Brain microvascular endothelial cell (primary cell): ENCODE measurements at regions not wholly inside any gene's neighbourhood (a gene's known extent, or its start where the extent isn't known, plus 50 kb on each side); places are given as distances from the start of the nearest gene placed in this dataset.
"Not testable (repeated sequence)": the region's sequence is repeated elsewhere in the genome, so short reads cannot be mapped to it uniquely, and the experiment has no call there.

ENCODE experiments used
- DNase-seq: peaks from one replicate; pipeline ENCODE4 v3.0.0-alpha.2; 2020
- H3K27ac ChIP-seq: fragments of 250-450 bp; sonication (Bioruptor Pico); 2 replicates; pipeline ENCODE4 v1.5.1; 2020; ENCODE audit warnings: mild to moderate bottlenecking, moderate library complexity
- H3K27me3 ChIP-seq: fragments of 250-450 bp; sonication (Bioruptor Pico); replicated peaks from 2 replicates; pipeline ENCODE4 v1.5.1; 2020; ENCODE audit warnings: mild to moderate bottlenecking
- H3K36me3 ChIP-seq: fragments of 250-450 bp; sonication (Bioruptor Pico); replicated peaks from 2 replicates; pipeline ENCODE4 v1.5.1; 2020; ENCODE audit warnings: mild to moderate bottlenecking
- H3K4me3 ChIP-seq: 2 replicates; pipeline ENCODE4 v1.5.1; 2011; ENCODE audit warnings: low read depth, mild to moderate bottlenecking, control low read depth, low read length, moderate library complexity
- in situ Hi-C: cut with HindIII; loops from 2 replicates; pipeline ENCODE4 v1.10.0; 2017; ENCODE audit warnings: low sequenced_read_pairs, low pct_ligation_motif_present
- TF ChIP-seq, protein P1 (sequence below): IDR thresholded peaks from 2 replicates; pipeline ENCODE4 v1.5.1; 2011; ENCODE audit warnings: low read depth, mild to moderate bottlenecking, moderate library complexity, low read length, control low read depth, inconsistent platforms; ENCODE audit errors: missing control alignments

GRCh38 chr7:32206488-32206887, 136.3 kb upstream of the PDE1C start:
- in situ Hi-C loops = no loop called here

DNA sequence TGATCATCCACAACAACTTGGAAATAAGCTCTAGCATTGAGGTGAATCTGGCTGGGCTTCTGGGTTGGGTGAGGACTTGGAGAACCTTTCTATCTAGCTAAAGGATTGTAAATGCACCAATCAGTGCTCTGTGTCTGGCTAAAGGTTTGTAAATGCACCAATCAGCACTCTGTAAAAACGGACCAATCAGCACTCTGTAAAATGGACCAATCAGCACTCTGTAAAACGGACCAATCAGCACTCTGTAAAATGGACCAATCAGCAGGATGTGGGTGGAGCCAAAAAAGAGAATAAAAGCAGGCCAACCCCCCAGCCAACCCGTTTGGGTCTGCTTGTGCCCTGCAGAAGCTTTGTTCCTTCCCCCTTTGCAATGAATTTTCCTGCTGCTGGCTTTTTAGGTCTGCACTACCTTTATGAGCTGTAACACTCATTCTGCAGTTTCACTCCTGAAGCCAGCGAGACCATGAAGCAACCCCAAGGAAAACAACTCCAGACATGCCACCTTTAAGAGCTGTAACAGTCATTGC, 135.2 kb upstream of the PDE1C start:
- in situ Hi-C loops, DNase-seq, H3K27ac ChIP-seq, H3K27me3 ChIP-seq, H3K4me3 ChIP-seq, H3K36me3 ChIP-seq: not testable (repeated sequence)

More at GRCh38 chr7:32206488-32206887, 136.3 kb upstream of the PDE1C start:
- H3K27ac ChIP-seq = no peak overlapping the region
- H3K36me3 ChIP-seq = no peaks in the 10 kb centered on the region
- H3K27me3 ChIP-seq = no peaks in the 10 kb centered on the region
- no peak overlapping the region for H3K4me3 ChIP-seq
- DNase-seq = no peak
- TF ChIP-seq, protein P1, sequence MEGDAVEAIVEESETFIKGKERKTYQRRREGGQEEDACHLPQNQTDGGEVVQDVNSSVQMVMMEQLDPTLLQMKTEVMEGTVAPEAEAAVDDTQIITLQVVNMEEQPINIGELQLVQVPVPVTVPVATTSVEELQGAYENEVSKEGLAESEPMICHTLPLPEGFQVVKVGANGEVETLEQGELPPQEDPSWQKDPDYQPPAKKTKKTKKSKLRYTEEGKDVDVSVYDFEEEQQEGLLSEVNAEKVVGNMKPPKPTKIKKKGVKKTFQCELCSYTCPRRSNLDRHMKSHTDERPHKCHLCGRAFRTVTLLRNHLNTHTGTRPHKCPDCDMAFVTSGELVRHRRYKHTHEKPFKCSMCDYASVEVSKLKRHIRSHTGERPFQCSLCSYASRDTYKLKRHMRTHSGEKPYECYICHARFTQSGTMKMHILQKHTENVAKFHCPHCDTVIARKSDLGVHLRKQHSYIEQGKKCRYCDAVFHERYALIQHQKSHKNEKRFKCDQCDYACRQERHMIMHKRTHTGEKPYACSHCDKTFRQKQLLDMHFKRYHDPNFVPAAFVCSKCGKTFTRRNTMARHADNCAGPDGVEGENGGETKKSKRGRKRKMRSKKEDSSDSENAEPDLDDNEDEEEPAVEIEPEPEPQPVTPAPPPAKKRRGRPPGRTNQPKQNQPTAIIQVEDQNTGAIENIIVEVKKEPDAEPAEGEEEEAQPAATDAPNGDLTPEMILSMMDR = no peak

GRCh38 chr7:32204361-32205018, 134.3 kb upstream of the PDE1C start:
- TF ChIP-seq, protein P1 = peak; percentile 87
- in situ Hi-C loops = no loop called here
- Histone ChIP-seq H3K36me3 (no peaks in the 10 kb centered on the region), H3K4me3 (no peak overlapping the region), H3K27me3 (no peaks in the 10 kb centered on the region), H3K27ac (no peak overlapping the region)
- DNase-seq = peak; percentile 77

DNA sequence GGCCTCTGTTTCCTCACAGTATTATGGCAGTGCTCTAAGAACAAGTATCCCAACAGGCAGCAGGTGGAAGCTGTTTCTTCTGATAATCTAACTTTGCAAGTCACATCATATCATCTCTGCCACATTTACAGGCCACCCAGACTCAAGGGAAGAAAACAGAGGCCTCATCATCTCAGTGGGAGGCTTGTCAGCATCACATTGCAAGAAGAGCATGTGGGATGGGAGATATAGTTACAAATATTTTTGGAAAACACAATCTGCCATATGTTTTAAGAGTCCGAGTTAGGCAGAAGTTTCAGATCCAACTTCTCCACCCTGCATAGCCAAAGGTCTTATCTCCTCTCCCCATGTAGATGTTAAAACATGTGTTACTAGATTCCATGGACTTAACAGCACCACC, 130.4 kb upstream of the PDE1C start:
- in situ Hi-C loops = no loop called here
- H3K36me3 ChIP-seq = no peaks in the 10 kb centered on the region
- H3K27ac ChIP-seq = no peak overlapping the region
- TF ChIP-seq, protein P1 = no peak
- H3K27me3 ChIP-seq = no peaks in the 10 kb centered on the region
- no peak for DNase-seq
- H3K4me3 ChIP-seq = no peak overlapping the region

GRCh38 chr7:32194537-32194936, 124.3 kb upstream of the PDE1C start:
- Histone ChIP-seq H3K27ac (no peak overlapping the region), H3K27me3 (no peaks in the 10 kb centered on the region), H3K4me3 (no peak overlapping the region), H3K36me3 (no peaks in the 10 kb centered on the region)
- DNase-seq = no peak
- TF ChIP-seq, protein P1 = no peak
- in situ Hi-C loops = no loop called here

GRCh38 chr7:32191305-32191704, 121.1 kb upstream of the PDE1C start:
- in situ Hi-C loops = no loop called here
- Histone ChIP-seq H3K4me3 (no peak overlapping the region), H3K27ac (no peak overlapping the region), H3K36me3 (no peaks in the 10 kb centered on the region), H3K27me3 (no peaks in the 10 kb centered on the region)
- DNase-seq = no peak
- TF ChIP-seq, protein P1 = no peak
